Ishikawa (cell line): ENCODE measurements at regions not wholly inside any gene's neighbourhood (a gene's known extent, or its start where the extent isn't known, plus 50 kb on each side); places are given as distances from the start of the nearest gene placed in this dataset.

Source experiments
- CEBPB ChIP-seq: IDR thresholded peaks from 2 replicates; pipeline ENCODE4 v1.6.1; 2012
- CREB1 ChIP-seq: IDR thresholded peaks from 2 replicates; pipeline ENCODE4 v1.6.1; 2012; ENCODE audit warnings: low read depth
- EGR1 ChIP-seq: IDR thresholded peaks from 2 replicates; pipeline ENCODE4 v1.6.1; 2012
- EP300 ChIP-seq: IDR thresholded peaks from 2 replicates; pipeline ENCODE4 v1.6.1; 2012; ENCODE audit warnings: borderline replicate concordance
- FOXM1 ChIP-seq: IDR thresholded peaks from 2 replicates; pipeline ENCODE4 v1.6.1; 2012; ENCODE audit warnings: low read depth, borderline replicate concordance
- MAX ChIP-seq: IDR thresholded peaks from 2 replicates; pipeline ENCODE4 v1.6.1; 2012
- NFIC ChIP-seq: IDR thresholded peaks from 2 replicates; pipeline ENCODE4 v1.6.1; 2012
- RAD21 ChIP-seq: IDR thresholded peaks from 2 replicates; pipeline ENCODE4 v1.6.1; 2012; ENCODE audit warnings: low read depth
- REST ChIP-seq: IDR thresholded peaks from 2 replicates; pipeline ENCODE4 v1.6.1; 2012; ENCODE audit warnings: low read depth, mild to moderate bottlenecking
- TAF1 ChIP-seq: IDR thresholded peaks from 2 replicates; pipeline ENCODE4 v1.6.1; 2012; ENCODE audit warnings: low read depth, mild to moderate bottlenecking
- TCF12 ChIP-seq: IDR thresholded peaks from 2 replicates; pipeline ENCODE4 v1.6.1; 2012; ENCODE audit warnings: low read depth
- TEAD4 ChIP-seq: IDR thresholded peaks from 2 replicates; pipeline ENCODE4 v1.6.1; 2012
- USF1 ChIP-seq: IDR thresholded peaks from 2 replicates; pipeline ENCODE4 v1.6.1; 2012
- YY1 ChIP-seq: IDR thresholded peaks from 2 replicates; pipeline ENCODE4 v1.6.1; 2012; ENCODE audit warnings: low read depth
- ZBTB7A ChIP-seq: IDR thresholded peaks from 2 replicates; pipeline ENCODE4 v1.6.1; 2012; ENCODE audit warnings: low read depth

GRCh38 chr1:238409191-238409850 lies 518.6 kb upstream of the ZP4 start:
- TF ChIP-seq REST (no peak), EGR1 (no peak), CEBPB (no peak), TCF12 (no peak), YY1 (no peak), RAD21 (no peak)

GRCh38 chr1:238408737-238409136 lies 518.0 kb upstream of the ZP4 start:
- TF ChIP-seq TEAD4: no peak
- no peak for TF ChIP-seq MAX
- TF ChIP-seq FOXM1: no peak
- no peak for TF ChIP-seq EGR1
- no peak for TF ChIP-seq CEBPB
- TF ChIP-seq CREB1: no peak
- TF ChIP-seq YY1: no peak
- no peak for TF ChIP-seq TAF1
- no peak for TF ChIP-seq NFIC
- no peak for TF ChIP-seq RAD21
- no peak for TF ChIP-seq USF1
- no peak for TF ChIP-seq TCF12
- no peak for TF ChIP-seq REST
- TF ChIP-seq ZBTB7A: no peak
- TF ChIP-seq EP300: no peak

- no peak for TF ChIP-seq USF1
- no peak for TF ChIP-seq TEAD4
- no peak for TF ChIP-seq EP300
Measured at GRCh38 chr1:238406098-238406860, 515.6 kb upstream of the ZP4 start.

GRCh38 chr1:238404921-238405320 lies 514.2 kb upstream of the ZP4 start:
- TF ChIP-seq EP300 (no peak), TAF1 (no peak), YY1 (no peak), RAD21 (no peak), CEBPB (no peak), USF1 (no peak), CREB1 (no peak), EGR1 (no peak), TCF12 (no peak), REST (no peak), NFIC (no peak), FOXM1 (no peak)

- TF ChIP-seq TCF12 (no peak), FOXM1 (no peak), CEBPB (no peak), RAD21 (no peak), EP300 (no peak), EGR1 (no peak), NFIC (no peak), TEAD4 (no peak), CREB1 (no peak), USF1 (no peak), TAF1 (no peak)
Measured at GRCh38 chr1:238404481-238404880, 513.8 kb upstream of the ZP4 start.
